Tibial nerve (tissue), 4 donors: ENCODE measurements at regions not wholly inside any gene's neighbourhood (a gene's known extent, or its start where the extent isn't known, plus 50 kb on each side); places are given as distances from the start of the nearest gene placed in this dataset.

ENCODE experiments used
- DNase-seq, 2 donors: peaks; one replicate each; pipeline ENCODE4 v3.0.0-alpha.2; 2019; ENCODE audit warnings: low spot score in 2 of 2
- H3K27ac ChIP-seq, 4 donors: fragments of 200-600 bp; sonication (generic) in 3 of 4; one replicate each; pipeline ENCODE4 v1.5.1; 2017 to 2019; ENCODE audit warnings: mild to moderate bottlenecking in 1 of 4
- H3K27me3 ChIP-seq, 2 donors: fragments of 200-600 bp; sonication (generic) in 1 of 2; one replicate each; pipeline versions ENCODE4 v1.5.1 to v1.6.0; 2017 to 2019
- H3K36me3 ChIP-seq, 3 donors: fragments of 200-600 bp; sonication (generic); one replicate each; pipeline ENCODE4 v1.5.1; 2018 to 2019
- H3K4me1 ChIP-seq, 4 donors: fragments of 200-600 bp; sonication (generic) in 3 of 4; one replicate each; pipeline ENCODE4 v1.5.1; 2017 to 2019
- H3K4me3 ChIP-seq, 4 donors: fragments of 200-600 bp; sonication (generic) in 3 of 4; one replicate each; pipeline ENCODE4 v1.5.1; 2017 to 2019; ENCODE audit warnings: mild to moderate bottlenecking in 1 of 4, moderate library complexity in 1 of 4
- H3K9me3 ChIP-seq, 4 donors: fragments of 200-600 bp; sonication (generic) in 3 of 4; one replicate each; pipeline ENCODE4 v1.5.1; 2017 to 2019
- EP300 ChIP-seq, 2 donors: sonication (generic); formaldehyde crosslinking; IDR thresholded peaks; one replicate each; pipeline ENCODE4 v1.6.1; 2017; ENCODE audit warnings: antibody characterized with exemption in 2 of 2, mild to moderate bottlenecking in 1 of 2
- POLR2A ChIP-seq, 2 donors: fragments of 450-650 bp; IDR thresholded peaks; one replicate each; pipeline ENCODE4 v1.6.1; 2017; ENCODE audit warnings: antibody characterized with exemption in 2 of 2, mild to moderate bottlenecking in 2 of 2, moderate library complexity in 2 of 2
- WGBS, 2 donors: methylation state at CpG; one replicate each; pipeline ENCODE4 v1.1.5; 2018; 5-methylcytosine and 5-hydroxymethylcytosine counted together
- TF ChIP-seq, protein P1 (sequence below), 5 experiments: fragments of 200-600 bp in 3 of 5; fragments of 450-650 bp in 2 of 5; sonication (generic) in 3 of 5; IDR thresholded peaks; one replicate each; pipeline ENCODE4 v1.5.1; 2016 to 2019; ENCODE audit warnings: antibody characterized with exemption in 5 of 5, mild to moderate bottlenecking in 3 of 5, moderate library complexity in 2 of 5

GRCh38 chr15:98383571-98383970 lies 264.8 kb upstream of the IGF1R start:
- H3K27me3 ChIP-seq, result no peaks in the 10 kb centered on the region
- H3K4me1 ChIP-seq, result peaks cover 0 to 4% (median 0%) of the 10 kb centered on the region in 4 donors
- H3K4me3 ChIP-seq, result no peak overlapping the region
- TF ChIP-seq, protein P1, sequence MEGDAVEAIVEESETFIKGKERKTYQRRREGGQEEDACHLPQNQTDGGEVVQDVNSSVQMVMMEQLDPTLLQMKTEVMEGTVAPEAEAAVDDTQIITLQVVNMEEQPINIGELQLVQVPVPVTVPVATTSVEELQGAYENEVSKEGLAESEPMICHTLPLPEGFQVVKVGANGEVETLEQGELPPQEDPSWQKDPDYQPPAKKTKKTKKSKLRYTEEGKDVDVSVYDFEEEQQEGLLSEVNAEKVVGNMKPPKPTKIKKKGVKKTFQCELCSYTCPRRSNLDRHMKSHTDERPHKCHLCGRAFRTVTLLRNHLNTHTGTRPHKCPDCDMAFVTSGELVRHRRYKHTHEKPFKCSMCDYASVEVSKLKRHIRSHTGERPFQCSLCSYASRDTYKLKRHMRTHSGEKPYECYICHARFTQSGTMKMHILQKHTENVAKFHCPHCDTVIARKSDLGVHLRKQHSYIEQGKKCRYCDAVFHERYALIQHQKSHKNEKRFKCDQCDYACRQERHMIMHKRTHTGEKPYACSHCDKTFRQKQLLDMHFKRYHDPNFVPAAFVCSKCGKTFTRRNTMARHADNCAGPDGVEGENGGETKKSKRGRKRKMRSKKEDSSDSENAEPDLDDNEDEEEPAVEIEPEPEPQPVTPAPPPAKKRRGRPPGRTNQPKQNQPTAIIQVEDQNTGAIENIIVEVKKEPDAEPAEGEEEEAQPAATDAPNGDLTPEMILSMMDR (IDR thresholded peaks at IDR 0.05), result no peak
- TF ChIP-seq EP300 (IDR thresholded peaks at IDR 0.05), result no peak
- no peak for TF ChIP-seq POLR2A (IDR thresholded peaks at IDR 0.05)
- peaks cover 0 to 13% (median 2%) of the 10 kb centered on the region in 4 donors for H3K9me3 ChIP-seq
- no peaks in the 10 kb centered on the region for H3K36me3 ChIP-seq
- DNase-seq, result no peak
- 78 to 81% methylated on average over 2 of the region's 2 CpGs for WGBS, 2 donors
- H3K27ac ChIP-seq, result no peak overlapping the region

- no peaks in the 10 kb centered on the region for H3K36me3 ChIP-seq
- TF ChIP-seq, protein P1 (IDR thresholded peaks at IDR 0.05), result no peak
- TF ChIP-seq EP300 (IDR thresholded peaks at IDR 0.05) (no peak), POLR2A (IDR thresholded peaks at IDR 0.05) (no peak)
- H3K27ac ChIP-seq, result no peak overlapping the region
- peaks cover 0 to 4% (median 0%) of the 10 kb centered on the region in 4 donors for H3K4me1 ChIP-seq
- peaks cover 0 to 4% (median under 1%) of the 10 kb centered on the region in 4 donors for H3K9me3 ChIP-seq
- H3K27me3 ChIP-seq, result no peaks in the 10 kb centered on the region
- no peak for DNase-seq
- 41 to 52% methylated on average over 9 of the region's 9 CpGs for WGBS, 2 donors
- no peak overlapping the region for H3K4me3 ChIP-seq
Observed at GRCh38 chr15:98384328-98385029, 263.9 kb upstream of the IGF1R start.

DNA sequence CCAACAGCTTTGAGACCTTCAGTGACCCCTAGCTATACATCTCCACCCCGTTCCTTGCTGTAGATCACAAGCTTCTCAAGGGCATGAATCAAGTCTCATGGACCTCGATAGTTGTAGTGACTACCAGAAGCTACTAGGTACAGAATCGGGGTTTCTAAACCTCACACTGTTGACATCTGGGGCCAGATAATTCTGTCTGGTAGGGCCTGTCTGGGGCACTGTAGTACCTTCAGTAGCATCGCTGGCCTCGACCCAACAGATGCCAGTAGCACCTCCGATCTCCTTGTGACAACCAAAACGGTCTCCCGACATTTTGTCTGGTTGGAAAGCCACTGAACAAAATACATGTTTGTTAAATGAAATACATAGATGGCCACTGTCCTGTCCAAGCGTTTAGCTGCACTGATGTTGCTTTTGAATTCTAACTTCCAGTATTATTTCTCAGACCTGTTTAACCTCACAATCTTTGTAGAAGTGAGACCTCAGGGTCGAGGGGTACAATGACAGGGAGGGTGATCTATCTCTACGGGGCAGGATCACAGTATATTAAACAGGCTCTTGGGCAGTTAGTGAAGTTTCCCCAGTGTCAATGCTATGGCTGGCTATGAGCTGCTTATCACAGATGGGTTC lies 262.5 kb upstream of the IGF1R start:
- no peak for DNase-seq
- Histone ChIP-seq H3K4me1 (peaks cover 0 to 4% (median 0%) of the 10 kb centered on the region in 4 donors), H3K27ac (no peak overlapping the region), H3K9me3 (no peaks in the 10 kb centered on the region), H3K36me3 (no peaks in the 10 kb centered on the region), H3K4me3 (no peak overlapping the region), H3K27me3 (no peaks in the 10 kb centered on the region)
- no peak for TF ChIP-seq EP300 (IDR thresholded peaks at IDR 0.05)
- TF ChIP-seq, protein P1 (IDR thresholded peaks at IDR 0.05), result no peak
- TF ChIP-seq POLR2A (IDR thresholded peaks at IDR 0.05), result no peak
- 87 to 89% methylated on average over 11 of the region's 11 CpGs for WGBS, 2 donors

DNA sequence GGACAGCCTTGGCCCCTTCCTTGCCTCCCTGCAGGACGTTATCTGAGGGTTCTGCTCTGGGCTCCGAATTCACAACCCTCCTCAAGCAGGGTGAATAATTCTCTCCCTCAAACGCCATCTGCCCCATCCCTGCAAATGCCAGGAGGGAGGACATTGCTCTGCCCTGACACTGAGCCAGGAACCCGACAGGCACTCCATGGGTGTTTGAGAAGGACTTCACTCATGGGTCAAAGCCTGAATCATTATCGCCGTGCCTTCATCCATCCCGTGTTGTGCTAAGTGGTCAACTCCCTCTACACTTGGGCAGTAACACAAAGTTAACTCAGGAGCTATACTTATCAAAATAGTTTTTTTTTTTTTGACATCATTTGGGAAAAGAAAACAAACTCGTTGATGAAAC lies 261.8 kb upstream of the IGF1R start:
- 69 to 73% methylated on average over 8 of the region's 8 CpGs for WGBS, 2 donors
- Histone ChIP-seq H3K9me3 (no peaks in the 10 kb centered on the region), H3K4me3 (no peak overlapping the region), H3K27me3 (no peaks in the 10 kb centered on the region), H3K4me1 (peaks cover 0 to 4% (median 0%) of the 10 kb centered on the region in 4 donors), H3K36me3 (no peaks in the 10 kb centered on the region), H3K27ac (no peak overlapping the region)
- TF ChIP-seq, protein P1 (IDR thresholded peaks at IDR 0.05), result no peak
- TF ChIP-seq EP300 (IDR thresholded peaks at IDR 0.05), result no peak
- no peak for TF ChIP-seq POLR2A (IDR thresholded peaks at IDR 0.05)
- no peak for DNase-seq

DNA sequence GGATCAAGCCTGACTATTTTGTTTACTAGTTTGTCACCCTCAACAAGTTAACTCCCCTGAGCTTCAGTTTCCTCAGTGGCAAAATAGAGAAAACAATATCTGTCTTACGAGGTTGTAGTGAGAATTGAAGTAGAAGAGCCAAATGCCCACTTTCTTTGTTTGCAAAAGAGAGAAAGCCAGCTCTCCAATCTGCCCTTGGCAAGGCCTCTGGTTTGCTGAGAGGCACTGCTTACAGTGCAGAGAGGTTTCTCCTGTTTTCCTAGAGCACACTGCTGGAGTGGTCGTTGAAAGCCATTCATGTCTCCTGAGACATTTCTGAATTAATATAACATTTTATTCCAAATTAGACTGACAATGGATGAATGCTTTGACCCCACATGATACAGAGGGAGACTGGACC lies 260.5 kb upstream of the IGF1R start:
- Histone ChIP-seq H3K4me3 (no peak overlapping the region), H3K27me3 (no peaks in the 10 kb centered on the region), H3K9me3 (no peaks in the 10 kb centered on the region), H3K27ac (no peak overlapping the region), H3K4me1 (peaks cover 0 to 4% (median 0%) of the 10 kb centered on the region in 4 donors), H3K36me3 (no peaks in the 10 kb centered on the region)
- TF ChIP-seq POLR2A (IDR thresholded peaks at IDR 0.05) (no peak), EP300 (IDR thresholded peaks at IDR 0.05) (no peak)
- TF ChIP-seq, protein P1 (IDR thresholded peaks at IDR 0.05), result no peak
- WGBS, 2 donors, result 42% methylated on average over 2 of the region's 2 CpGs
- no peak for DNase-seq
